GM23248 (cell line): ENCODE measurements at regions not wholly inside any gene's neighbourhood (a gene's known extent, or its start where the extent isn't known, plus 50 kb on each side); places are given as distances from the start of the nearest gene placed in this dataset.

Experiments used
- EZH2 ChIP-seq: fragments of 200-600 bp; sonication (generic); IDR thresholded peaks from 2 replicates; pipeline ENCODE4 v1.6.1; 2018; ENCODE audit warnings: antibody characterized with exemption, mild to moderate bottlenecking; ENCODE audit not compliant: insufficient read depth, poor library complexity, severe bottlenecking
- EZH2phosphoT487 ChIP-seq: fragments of 200-600 bp; sonication (generic); IDR thresholded peaks from 2 replicates; pipeline ENCODE4 v1.6.1; 2018; ENCODE audit warnings: antibody characterized with exemption, moderate library complexity, mild to moderate bottlenecking, low read depth; ENCODE audit not compliant: insufficient read depth

DNA sequence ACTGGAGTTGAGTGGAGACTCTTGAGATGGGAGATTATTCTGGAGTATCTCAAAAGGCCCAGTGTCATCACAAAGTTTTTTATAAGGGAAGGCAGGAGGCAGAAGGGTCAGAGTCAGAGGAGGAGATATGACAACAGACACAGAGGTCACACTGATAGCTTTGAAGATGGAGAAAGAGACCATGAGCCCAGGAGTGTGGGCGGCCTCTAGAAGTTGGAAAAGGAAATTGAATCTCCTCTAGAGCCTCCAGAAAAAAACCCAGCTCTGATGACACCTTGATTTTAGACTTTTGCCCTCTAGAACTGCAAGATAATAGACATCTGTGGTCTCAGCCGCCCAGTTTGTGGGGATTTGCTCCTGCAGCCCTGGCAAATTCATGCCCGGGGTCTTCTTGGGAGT, 64.8 kb upstream of the SPTLC1 start:
- TF ChIP-seq EZH2, result no peak
- TF ChIP-seq EZH2phosphoT487, result no peak
